Right hindlimb (tissue), 1 donor: ENCODE measurements at regions not wholly inside any gene's neighbourhood (a gene's known extent, or its start where the extent isn't known, plus 50 kb on each side); places are given as distances from the start of the nearest gene placed in this dataset.
A peak's percentile ranks its signal among the peaks of the same experiment; 100 is the strongest.

Experiments
- DNase-seq: peaks from one replicate; pipeline ENCODE4 v3.0.0-alpha.2; 2018

DNA sequence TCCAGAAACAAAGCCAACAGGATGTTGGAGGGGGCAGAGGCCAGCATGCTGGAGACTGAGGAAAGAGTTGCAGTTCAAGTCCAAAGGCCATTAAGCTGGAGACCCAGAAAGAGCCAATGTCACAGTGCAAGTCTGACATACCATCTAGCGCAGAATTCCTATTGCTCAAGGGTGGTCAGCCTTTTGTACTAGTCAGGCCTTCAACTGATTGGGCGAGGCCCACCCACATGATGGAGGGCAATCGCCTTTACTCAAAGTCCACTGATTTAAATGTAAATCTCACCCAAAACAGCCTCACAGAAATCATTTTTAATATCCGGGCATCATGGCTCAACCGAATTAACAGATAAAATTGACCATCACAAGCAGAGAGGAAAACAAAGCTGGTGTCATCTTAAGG is 113.9 kb downstream of the RCN1 start:
- DNase-seq, result no peak

DNA sequence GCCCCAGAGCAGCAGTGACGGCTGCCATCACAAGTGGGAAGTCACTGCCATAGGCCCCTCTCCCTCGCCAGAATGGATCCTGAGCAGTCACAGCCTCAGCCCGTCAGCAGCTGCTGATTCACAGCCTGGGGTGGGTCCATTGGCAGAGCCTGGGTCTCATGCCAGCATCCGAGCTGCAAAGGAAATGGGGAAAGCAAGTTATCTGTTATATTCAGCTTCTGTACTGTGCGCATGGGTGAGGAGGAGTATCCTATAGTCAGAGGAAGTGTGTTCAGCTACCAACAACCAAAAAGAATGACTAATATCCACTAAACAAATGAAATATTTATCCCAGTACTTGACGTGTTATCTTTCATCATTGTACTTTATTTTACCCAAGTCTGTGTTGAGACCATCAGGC is 119.7 kb downstream of the RCN1 start:
- no peak for DNase-seq

DNA sequence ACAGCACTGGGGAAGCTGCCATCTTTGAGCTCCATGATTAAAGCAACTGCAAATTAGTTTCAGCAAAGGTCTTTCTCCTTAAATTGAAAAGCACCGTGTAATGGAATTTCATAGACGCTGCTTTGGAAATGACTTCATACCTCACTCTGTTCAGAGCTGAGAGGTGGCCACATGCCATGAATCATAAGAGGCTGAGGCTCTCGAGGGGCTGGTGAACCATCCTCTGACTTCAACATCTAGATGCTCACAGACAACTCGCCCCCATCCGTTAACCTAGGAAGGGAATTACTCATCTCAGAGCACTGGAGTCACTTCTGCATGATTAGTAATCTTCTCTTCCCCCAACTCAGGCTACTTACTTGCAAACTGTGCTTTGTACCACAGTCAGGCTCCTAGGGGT is 122.3 kb downstream of the RCN1 start:
- DNase-seq, result no peak

DNA sequence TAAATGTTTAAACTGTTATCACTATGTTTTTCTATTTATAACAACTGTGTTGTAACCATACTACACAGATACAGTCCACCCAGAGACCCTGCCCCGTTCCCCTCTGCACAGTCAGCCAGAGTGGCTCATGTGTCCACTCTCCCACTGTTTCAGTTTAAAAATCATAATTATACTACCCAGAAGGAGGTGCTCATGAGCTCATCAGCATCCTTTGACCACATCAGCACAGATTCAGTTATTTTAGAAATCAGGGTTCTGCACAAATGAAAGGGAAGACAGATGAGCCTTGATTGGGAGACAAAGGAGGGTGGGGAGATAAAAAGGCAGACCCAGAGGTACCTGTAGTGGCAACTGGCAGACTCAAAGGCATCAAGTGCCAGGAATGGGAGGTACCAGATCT is 124.3 kb downstream of the RCN1 start:
- DNase-seq, result no peak

DNA sequence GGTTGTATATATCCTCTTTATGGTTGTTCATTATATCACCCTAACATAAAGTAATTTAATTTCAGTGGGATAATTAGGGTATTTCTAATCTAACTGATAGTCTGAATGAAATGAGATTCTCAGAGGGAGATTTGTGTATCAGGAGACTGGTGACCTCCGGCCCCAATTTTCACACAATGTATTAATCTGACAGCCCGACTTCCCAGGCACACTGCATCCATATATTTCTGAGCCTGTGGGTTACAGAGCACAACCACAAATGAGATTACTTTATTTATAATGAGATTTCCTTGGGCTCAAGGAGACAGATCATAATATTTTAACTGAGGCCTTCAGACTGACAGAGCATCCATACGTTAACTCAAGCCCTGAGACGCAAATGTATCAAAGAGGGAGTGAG is 125.9 kb downstream of the RCN1 start:
- no peak for DNase-seq

DNA sequence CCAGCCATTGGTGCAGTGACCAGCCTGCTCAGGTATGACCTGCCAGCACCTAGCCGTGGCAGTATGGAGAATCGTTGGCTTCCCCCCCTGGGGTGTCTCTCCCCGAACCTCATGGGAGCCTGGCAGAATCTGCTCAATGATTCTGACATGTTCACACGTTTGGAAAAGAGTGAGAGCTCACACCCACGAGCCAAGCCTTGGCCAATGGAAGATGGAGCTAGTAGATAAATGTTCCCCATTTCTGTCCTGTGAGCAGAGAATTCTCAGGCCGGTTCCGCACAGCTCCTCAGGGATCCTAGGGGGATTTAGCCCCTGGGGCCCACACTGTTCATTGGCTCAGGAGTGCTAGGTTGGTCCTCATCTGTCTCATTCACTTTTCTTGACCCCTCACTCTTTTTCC is 128.4 kb downstream of the RCN1 start:
- DNase-seq, result no peak

DNA sequence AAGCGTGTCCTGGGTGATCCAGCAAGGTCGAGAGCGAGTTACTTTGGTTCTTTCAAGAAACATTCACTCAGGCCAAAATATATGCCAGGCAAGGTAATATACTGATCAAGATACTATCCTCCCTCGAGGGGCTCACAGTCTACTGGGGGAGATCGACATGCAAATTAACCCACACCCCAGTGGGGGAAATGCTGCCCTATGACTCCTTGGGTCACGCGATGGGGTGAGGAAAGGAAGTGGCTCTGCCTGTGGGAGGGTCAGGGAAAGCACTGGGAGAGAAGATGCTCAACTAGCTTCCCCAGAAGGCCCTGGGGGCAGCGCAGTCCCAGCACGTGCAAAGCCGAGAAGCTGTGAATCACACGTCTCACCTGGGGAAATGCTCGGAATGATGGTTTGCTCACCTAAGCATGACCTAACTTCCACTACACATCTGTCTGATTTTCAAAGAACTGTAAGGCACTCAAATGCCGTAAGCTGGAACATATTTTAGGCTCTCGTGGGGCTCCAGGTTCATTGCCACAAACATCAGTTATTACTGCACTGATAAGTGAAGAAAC is 130.7 kb downstream of the RCN1 start:
- no peak for DNase-seq

DNA sequence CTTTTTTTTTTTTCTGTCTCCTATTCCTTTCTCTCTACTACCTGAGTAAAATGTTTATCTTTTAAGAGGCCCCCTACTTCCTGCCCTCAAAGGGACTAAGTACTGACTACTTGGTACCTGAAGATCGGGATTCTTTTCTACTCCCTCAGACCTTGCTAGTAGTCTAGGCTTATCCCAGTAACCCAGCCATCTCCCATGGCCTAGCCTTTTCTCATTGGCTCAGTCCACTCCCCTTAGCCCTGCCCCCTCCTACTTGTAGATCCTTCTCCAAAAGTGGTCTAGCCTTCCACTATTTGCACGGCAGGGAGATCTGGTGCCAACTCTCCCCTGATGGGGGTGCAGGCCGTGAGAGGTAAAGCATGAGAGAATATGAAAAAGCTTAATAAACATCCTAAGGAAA is 133.7 kb downstream of the RCN1 start:
- no peak for DNase-seq

DNA sequence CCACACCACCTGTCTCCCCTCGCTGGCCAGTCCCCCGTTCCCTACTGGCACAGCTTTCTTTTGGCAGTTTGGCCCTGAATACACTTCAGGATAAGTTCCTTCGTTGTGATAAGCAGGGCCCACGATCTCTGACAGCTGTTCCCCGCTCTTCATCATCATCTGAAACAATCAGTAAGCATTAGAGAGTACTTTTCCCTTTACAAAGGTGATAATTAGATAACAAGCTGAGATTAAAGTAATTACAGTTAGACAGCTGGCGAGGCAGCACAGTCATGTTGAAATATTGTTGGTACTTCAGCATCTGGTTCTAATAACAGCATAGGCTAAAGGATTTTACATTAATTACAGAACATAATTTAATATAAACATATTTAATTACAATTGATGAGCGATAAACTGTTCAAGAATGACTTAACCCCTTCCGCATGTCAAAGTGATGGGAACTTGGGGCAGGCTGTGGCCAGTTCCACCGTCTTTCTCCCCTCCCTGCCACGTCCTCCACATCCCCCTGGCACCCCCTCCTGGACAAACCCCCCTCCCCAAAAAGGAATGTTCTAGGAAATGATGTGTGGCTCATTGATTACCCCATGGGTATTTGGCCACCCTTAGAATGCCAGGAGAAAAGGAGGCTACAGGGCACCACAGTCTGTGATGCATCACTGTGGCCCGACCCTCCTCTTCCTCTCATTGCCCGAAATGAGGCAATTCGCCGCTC is 134.9 kb downstream of the RCN1 start:
- no peak for DNase-seq

DNA sequence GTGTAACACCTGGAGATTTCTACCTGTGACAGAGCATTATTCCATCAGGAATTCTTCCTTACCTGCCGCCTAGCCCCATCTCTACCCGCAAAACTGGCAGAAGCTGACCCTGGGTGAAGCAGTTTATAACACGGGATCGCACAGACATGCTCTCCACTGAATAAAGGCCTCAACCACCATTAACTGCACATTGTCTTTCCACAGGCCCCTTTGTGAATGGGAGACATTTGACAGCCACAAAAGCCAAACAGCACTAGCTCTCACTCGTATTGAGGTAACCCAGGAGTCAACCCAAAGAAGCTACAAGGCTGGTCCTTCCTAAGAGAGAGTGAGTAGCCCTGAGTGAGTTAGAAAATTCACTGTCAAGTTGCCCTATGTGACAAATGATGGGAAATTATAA is 135.6 kb downstream of the RCN1 start:
- DNase-seq, result no peak

DNA sequence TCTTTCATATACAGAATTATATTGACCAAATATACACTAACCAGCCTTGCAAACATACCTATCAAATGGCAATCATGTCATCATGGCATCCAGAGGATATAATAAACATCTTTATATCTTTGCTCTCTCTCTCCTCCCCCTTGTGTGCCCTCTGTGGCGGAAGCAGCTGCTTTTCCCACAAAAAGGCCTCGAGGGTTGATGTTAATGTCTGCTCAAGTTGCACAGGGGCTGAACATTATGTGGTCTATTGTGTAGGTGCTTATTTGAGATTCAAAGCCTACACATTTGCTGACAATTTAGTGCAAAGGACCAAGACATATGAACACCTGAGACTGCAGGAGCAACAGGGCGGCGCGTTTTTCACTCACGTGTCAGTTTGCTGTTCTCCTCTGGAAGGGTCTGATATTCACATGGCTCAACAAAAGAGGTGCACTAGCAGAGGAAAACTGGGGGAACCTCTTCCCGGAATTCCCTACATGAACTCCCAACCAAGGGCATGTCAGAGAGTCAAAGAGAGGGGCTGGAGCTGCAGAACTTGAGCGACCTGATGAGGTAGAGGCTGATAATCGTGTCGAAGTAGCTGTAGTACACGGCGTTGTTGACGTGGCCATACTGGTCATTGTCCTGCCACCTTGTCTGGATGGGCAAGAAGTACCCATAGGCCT is 138.8 kb downstream of the RCN1 start:
- no peak for DNase-seq

DNA sequence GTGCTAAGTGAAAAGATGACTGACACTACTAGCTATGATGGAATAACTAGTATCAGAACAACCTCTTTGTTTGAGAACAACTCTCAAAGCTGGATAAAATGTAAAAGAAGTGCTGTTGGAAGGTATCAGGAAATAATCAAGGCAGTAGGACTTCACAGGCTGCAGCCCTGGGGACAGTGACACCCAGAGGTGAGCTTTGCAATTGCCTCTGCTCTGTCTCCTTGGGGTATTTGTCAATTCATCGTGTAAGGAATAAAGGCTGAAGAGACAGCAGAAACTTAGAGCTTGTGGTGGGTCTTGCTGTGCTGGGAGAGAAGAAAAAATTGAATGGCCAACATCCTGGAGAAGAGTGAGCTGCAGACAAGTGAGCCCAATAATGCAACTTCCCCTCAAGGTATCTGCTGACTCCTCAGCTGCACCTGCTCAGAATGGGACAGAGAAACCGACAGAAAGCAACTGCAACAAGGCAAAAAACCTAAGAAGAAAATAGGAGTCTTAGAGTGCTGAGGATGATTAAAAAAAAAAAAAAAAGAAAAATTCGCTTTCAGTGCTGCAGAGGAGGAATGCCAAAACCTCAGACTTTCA is 141.1 kb downstream of the RCN1 start:
- no peak for DNase-seq

DNA sequence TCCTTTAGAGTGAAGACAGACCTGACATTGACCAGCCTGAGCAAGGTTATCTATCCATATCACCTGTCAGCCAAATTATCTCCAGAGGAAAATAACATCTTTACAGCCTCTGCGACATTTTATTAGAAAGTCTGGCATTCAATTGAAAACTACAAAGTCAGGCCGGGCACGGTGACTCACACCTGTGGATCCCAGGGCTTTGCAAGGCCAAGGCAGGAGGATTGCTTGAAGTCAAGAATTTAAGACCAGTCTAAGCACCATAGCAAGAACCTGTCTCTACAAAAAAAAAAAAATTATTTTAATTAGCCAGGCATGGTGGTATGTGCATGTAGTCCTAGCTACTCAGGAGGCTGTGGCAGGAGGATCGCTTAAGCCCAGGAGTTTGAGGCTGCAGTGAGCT is 141.6 kb downstream of the RCN1 start:
- no peak for DNase-seq

DNA sequence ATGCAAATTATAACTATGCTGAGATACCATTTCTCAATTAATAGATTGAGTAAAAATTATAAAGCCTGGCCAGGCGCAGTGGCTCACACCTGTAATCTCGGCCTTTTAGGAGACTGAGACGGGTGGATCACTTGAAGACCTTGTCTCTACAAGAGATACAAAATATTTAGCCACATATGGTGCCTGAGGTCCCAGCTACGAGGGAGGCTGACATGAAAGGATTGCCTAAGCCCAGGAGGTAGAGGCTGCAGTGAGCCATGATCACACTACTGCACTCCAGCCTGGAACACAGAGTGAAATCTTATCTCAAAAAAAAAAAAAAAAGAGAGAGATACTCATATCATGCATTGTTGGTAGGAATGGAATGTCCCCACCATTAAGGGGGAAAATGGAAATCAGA is 142.4 kb downstream of the RCN1 start:
- no peak for DNase-seq

DNA sequence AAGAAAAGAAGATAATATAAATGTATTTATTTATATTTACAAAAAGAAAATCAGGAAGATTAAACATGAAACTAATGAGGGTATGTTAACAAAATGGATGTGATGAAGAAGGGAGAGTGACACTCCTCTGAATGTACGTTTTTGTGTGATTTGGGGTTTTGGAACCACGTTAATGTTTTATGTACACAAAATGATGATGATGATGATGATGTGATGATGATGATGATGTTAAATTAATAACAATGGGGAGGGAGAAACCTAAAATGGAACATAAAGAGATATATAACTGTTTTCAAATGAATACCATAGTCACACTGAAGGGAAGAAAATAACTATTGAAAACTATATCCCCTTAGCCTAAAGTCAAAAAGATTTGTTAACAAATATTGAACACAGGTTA is 143.1 kb downstream of the RCN1 start:
- no peak for DNase-seq

DNA sequence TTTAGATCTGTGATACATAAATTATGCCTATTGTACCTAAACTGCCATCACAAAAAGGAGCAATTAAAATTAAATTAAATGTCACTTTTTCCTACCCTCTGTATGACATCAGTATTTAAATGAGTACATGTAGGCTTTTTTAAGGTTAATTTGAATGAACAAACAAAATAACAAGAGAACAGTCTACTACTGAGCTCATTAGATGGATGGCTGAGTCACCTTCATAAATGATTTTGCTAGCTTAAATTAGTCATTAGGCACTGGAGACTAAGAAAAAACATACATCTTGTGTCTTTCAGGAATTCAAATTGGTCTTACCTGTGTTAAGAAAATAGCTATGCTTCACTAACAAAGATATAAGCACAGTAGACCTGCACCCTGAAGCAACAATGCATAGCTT is 153.6 kb downstream of the RCN1 start:
- no peak for DNase-seq

DNA sequence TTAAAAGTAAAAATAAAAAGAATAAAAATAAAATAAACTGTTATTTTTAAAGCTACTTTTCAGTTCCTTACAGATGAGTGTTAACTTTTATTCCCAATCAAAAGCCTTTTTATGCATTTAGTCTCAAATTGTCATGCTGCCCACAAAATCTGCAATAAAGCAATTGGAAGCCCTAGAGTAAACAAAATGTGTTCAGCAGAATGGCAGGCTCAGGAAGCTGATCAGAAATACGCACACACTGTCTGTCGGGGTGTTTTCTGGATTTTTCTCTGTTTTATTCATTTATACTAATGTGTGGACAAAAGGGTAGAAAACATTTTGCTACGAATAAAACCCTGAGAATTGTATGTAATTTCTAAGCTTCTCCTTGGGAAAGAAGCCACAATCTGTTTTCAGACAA is 162.8 kb downstream of the RCN1 start:
- DNase-seq, result no peak

DNA sequence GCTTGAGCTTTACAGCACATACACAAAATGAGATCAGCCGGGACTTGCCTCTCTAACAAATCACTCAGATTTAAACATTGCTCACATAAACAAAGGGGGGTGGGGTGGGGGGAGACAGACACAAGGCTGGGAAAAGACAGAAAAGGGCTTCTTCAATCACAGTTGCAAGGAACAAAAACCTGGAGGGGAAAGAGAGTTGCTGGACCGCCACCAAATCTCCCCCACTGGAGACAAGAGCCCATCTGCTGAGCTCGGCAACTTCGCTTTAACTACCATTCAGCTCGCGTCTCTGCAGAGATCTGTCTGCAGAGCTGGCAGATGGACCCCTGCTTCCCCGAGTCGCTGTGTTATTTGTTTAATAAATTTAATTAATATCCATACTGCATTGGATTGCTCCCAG is 165.0 kb downstream of the RCN1 start:
- peak; percentile 50 for DNase-seq

DNA sequence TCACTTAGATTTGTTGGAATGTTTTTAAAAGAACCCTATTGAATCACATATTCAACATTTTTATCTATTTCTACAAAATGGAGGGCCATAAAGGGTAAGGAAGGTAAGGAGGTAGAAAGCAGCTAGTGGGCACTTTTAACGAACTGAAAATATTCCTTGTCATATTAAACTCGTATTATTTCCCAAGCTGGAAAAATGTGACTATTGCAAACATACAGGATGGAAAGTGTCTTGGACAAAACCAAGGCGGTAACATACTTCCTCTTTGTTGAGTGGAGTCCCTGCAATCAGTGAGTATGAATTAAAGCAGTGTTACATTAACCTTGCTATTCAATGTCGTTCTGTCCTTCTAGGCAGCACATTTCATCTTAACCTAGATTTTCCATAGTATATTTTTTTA is 165.6 kb downstream of the RCN1 start:
- DNase-seq, result no peak

DNA sequence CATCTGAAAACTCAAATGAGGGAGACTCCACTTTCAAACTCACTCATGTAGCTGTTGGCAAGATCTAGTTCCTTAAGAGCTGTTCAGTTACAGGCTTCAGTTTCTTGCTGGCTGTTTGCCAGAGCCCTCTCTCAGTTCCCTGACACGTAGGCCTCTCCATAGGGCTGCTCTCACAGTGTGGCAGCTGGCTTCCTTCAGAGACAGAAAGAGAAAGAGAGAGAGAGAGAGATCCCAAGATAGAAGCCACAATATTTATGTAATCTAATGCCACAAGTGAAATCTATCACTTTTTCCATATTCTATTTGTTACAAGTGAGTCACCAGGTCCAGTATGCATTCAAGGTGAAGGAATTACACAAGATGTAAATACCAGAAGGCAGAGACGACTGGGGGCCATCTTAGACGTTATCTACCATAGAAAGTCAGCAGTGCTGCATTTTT is 168.8 kb downstream of the RCN1 start:
- DNase-seq, result peak; percentile 27

DNA sequence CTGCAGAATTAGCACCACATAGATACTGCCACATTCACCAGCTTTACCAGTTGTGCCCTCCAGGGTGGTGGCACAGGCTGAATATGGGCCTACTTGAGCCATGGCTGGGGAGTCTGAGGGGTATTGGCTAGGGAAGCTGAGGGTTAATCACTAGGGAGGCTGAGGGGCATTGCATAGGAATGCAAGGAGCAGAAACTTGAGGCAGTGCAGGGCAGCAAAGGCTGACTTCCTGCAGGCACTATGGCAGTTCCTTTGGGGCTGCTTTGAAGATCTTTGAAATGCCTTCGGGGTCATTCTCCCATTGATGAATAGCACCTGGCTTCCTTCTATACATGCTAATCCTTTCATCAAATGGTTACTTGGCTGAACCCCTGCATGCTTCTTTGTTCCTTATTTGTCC is 171.5 kb downstream of the RCN1 start:
- no peak for DNase-seq

DNA sequence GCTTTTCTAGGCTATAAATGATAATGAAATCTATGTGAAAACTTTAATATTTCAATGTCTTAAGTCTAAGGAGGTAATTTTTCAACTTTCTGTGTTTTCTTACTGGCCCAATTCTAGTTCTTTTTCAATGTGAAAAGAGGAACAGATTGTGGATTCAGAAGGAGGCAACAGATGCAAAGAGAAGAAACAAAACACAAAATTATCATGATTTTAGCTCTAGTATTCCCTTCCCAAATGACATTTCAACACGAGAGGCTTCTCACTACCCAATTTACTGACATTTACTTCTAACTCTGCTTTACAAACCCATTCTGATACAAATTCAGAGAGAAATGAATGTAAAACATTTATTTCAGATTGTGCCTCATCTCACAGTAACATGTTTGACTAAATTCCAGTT is 169.4 kb downstream of the WT1 start:
- DNase-seq, result no peak

DNA sequence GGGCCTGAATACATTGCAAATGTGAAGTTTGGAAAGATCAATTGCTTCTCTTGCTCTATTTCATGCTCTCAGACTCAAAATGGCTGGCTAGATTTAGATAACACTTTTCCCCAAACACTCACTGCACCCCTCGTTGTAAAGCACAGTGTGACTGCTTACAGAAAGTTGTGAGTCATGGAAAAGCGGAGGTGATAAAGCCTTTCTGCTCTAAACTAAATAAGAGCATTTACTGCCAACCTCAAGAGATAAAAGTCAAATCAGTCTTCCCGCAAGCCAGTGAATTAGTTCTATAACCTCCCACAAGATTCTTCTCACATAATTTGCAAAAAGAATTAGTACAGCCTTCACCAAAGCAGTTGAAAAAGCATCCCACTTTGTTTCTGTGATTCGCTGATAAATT is 168.7 kb downstream of the WT1 start:
- no peak for DNase-seq

DNA sequence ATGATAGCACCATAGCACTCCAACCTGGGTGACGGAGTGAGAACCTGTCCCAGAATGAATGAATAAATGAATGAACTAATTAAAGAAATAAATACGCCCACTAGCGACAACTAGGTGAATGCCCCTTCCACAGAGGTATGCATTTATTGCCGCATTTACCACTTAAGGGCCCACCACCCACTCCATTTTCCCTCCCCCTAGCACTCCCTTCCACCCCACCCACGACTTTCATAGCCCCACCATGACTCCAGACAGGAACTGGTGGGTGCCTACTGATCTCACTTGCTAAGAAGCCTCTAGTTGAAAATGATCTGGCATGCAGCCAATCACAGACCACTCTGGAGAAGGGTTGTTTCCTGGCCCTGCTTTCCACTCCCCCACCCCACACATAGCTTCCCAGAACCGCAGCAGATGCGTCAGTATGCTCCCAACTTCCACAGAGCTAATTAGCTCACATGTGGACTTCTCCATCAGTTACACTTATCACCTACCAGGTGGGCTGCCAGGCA is 167.6 kb downstream of the WT1 start:
- no peak for DNase-seq
